ENCODE measurements at regions not wholly inside any gene's neighbourhood (a gene's known extent, or its start where the extent isn't known, plus 50 kb on each side); places are given as distances from the start of the nearest gene placed in this dataset.

DNA sequence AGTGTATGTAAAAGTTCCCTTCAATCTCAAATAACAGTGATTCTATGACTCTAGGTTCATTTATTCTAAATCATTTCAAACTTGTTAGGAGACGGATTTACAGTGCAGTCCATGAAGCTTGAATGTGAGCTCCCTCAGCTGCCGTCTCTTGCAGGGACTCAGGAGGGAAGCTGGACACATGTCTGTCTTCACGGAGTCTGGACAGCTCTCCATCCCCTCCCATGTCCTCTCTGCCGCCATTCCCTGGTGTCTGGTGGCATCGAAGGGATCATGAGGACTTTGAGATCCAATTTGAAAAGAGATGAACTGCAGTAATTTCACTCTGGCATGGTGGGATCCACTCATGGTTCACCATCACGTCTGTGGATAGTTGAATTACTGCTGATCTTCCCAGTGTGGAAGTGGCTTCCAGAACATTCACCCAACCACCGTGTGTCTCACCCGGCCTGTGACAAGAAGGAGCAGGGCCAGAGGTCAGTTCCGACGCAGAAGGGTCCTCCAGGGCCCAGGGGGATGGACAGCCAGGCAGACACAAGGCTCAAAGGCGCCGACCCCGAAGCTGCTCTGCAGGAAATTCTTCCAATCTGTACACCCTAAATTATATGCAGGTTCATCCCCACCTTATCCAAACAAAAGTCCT lies 370.1 kb downstream of the THBS2 start:
- TF ChIP-seq, protein P1, sequence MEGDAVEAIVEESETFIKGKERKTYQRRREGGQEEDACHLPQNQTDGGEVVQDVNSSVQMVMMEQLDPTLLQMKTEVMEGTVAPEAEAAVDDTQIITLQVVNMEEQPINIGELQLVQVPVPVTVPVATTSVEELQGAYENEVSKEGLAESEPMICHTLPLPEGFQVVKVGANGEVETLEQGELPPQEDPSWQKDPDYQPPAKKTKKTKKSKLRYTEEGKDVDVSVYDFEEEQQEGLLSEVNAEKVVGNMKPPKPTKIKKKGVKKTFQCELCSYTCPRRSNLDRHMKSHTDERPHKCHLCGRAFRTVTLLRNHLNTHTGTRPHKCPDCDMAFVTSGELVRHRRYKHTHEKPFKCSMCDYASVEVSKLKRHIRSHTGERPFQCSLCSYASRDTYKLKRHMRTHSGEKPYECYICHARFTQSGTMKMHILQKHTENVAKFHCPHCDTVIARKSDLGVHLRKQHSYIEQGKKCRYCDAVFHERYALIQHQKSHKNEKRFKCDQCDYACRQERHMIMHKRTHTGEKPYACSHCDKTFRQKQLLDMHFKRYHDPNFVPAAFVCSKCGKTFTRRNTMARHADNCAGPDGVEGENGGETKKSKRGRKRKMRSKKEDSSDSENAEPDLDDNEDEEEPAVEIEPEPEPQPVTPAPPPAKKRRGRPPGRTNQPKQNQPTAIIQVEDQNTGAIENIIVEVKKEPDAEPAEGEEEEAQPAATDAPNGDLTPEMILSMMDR (IDR thresholded peaks at IDR 0.05): no peak
- TF ChIP-seq POLR2AphosphoS5 (IDR thresholded peaks at IDR 0.05): no peak
